ENCODE measurements at regions not wholly inside any gene's neighbourhood (a gene's known extent, or its start where the extent isn't known, plus 50 kb on each side); places are given as distances from the start of the nearest gene placed in this dataset.

DNA sequence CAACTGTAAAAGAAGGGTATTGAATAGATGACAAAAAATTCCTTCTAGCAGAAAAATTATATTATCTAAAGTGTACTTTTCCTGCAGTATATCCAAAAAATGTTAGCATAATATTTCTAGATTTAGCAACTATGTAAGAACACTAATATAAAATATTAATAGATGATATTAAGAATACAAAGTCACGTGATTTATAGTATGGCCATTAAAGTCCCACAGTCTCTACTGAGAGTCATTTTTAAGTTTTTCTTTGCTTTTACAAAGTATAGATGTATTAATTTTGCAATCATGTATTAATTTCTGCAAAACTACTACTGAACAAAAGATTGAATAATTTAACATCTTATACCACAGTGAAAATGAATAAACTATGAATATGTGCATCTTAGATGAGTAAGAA, 94.9 kb downstream of the ZWINT start:
- ChIA-PET RAD21 (ENCODE audit: unreplicated experiment) (no interaction called here), CTCF (no interaction called here), POLR2A (no interaction called here), SMC1A (ENCODE audit: uncharacterized antibody, unreplicated experiment) (no interaction called here)
- no peaks in the 10 kb centered on the region for H3K27me3 ChIP-seq (replicated peaks in 1 of 2; ENCODE audit: control insufficient read depth in 2 of 2, insufficient read depth in 2 of 2, low read length in 1 of 2)
- no peak overlapping the region for H3K4me3 ChIP-seq
- no peak for TF ChIP-seq LARP7 (IDR thresholded peaks at IDR 0.05)
- TF ChIP-seq, protein P1, sequence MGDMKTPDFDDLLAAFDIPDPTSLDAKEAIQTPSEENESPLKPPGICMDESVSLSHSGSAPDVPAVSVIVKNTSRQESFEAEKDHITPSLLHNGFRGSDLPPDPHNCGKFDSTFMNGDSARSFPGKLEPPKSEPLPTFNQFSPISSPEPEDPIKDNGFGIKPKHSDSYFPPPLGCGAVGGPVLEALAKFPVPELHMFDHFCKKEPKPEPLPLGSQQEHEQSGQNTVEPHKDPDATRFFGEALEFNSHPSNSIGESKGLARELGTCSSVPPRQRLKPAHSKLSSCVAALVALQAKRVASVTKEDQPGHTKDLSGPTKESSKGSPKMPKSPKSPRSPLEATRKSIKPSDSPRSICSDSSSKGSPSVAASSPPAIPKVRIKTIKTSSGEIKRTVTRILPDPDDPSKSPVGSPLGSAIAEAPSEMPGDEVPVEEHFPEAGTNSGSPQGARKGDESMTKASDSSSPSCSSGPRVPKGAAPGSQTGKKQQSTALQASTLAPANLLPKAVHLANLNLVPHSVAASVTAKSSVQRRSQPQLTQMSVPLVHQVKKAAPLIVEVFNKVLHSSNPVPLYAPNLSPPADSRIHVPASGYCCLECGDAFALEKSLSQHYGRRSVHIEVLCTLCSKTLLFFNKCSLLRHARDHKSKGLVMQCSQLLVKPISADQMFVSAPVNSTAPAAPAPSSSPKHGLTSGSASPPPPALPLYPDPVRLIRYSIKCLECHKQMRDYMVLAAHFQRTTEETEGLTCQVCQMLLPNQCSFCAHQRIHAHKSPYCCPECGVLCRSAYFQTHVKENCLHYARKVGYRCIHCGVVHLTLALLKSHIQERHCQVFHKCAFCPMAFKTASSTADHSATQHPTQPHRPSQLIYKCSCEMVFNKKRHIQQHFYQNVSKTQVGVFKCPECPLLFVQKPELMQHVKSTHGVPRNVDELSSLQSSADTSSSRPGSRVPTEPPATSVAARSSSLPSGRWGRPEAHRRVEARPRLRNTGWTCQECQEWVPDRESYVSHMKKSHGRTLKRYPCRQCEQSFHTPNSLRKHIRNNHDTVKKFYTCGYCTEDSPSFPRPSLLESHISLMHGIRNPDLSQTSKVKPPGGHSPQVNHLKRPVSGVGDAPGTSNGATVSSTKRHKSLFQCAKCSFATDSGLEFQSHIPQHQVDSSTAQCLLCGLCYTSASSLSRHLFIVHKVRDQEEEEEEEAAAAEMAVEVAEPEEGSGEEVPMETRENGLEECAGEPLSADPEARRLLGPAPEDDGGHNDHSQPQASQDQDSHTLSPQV (IDR thresholded peaks at IDR 0.05) = no peak
- TF ChIP-seq MTA3 (IDR thresholded peaks at IDR 0.05; ENCODE audit: borderline replicate concordance, low read length) = no peak
- no peak for TF ChIP-seq ZNF207 (IDR thresholded peaks at IDR 0.05; ENCODE audit: borderline replicate concordance)
- peak; percentile 36; the same call in 1 of the 2 replicates for TF ChIP-seq RAD51 (IDR thresholded peaks at IDR 0.05)
- intact Hi-C loops (cut with micrococcal nuclease; ENCODE audit: unreplicated experiment) = no loop called here
- no peaks in the 10 kb centered on the region for H3K79me2 ChIP-seq (ENCODE audit: control insufficient read depth, insufficient read depth, low read length)
- in situ Hi-C loops (cut with MboI) = no loop called here
- no peak overlapping the region for H2AFZ ChIP-seq (ENCODE audit: control insufficient read depth, low read depth, low read length)
- no peaks in the 10 kb centered on the region for H3K36me3 ChIP-seq (ENCODE audit: control insufficient read depth in 2 of 2, insufficient read depth in 2 of 2, low read length in 1 of 2)
- ATAC-seq = no peak
- no peak overlapping the region for H3K4me2 ChIP-seq (ENCODE audit: control insufficient read depth, insufficient read depth)
- no peaks in the 10 kb centered on the region for H3K9me3 ChIP-seq (replicated peaks; ENCODE audit: control insufficient read depth, insufficient read depth, low read length)
- no peak for FAIRE-seq
- no peak overlapping the region for H3K9ac ChIP-seq (ENCODE audit: control insufficient read depth, insufficient read depth, low read length)
- H4K20me1 ChIP-seq (ENCODE audit: control insufficient read depth, insufficient read depth) = no peaks in the 10 kb centered on the region
- WGBS (ENCODE audit: insufficient coverage, insufficient replicate concordance, low lambda C conversion rate, missing lambda C conversion rate) = 17% methylated on average over 1 of the region's 1 CpG
- no peak overlapping the region for H3K27ac ChIP-seq (ENCODE audit: control insufficient read depth, insufficient read depth)
- no peaks in the 10 kb centered on the region for H3K4me1 ChIP-seq (ENCODE audit: control insufficient read depth, insufficient read depth, low read length)
- DNase-seq (ENCODE audit: low read depth, low spot score) = no peak
- BruUV-seq (replicated peaks) = no TSS peak

DNA sequence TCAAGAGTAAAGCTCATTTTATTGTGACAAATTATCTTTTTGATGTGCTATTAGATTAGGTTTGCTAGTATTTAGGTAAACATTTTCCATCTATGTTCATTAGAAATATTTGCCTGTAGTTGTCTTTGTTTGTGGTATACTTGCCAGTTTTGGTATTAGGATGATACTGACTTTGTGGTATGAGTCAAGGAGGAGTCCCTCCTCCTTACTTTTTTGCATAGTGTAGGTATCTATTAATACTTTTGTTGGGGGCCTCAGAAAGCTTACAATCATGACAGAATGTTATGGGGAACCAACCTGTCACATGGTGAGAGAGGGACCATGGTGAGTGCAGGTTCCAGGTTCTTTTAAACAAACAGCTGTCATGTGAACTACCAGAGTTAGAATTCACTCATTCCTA, 102.1 kb downstream of the ZWINT start:
- ChIA-PET SMC1A (ENCODE audit: uncharacterized antibody, unreplicated experiment) (no interaction called here), RAD21 (ENCODE audit: unreplicated experiment) (no interaction called here), CTCF (no interaction called here), POLR2A (no interaction called here)
- Histone ChIP-seq H3K9ac (ENCODE audit: control insufficient read depth, insufficient read depth, low read length) (no peak overlapping the region), H3K4me2 (ENCODE audit: control insufficient read depth, insufficient read depth) (no peak overlapping the region), H4K20me1 (ENCODE audit: control insufficient read depth, insufficient read depth) (no peaks in the 10 kb centered on the region), H3K27ac (ENCODE audit: control insufficient read depth, insufficient read depth) (no peak overlapping the region), H3K36me3 (ENCODE audit: control insufficient read depth in 2 of 2, insufficient read depth in 2 of 2, low read length in 1 of 2) (no peaks in the 10 kb centered on the region), H3K79me2 (ENCODE audit: control insufficient read depth, insufficient read depth, low read length) (no peaks in the 10 kb centered on the region), H3K27me3 (replicated peaks in 1 of 2; ENCODE audit: control insufficient read depth in 2 of 2, insufficient read depth in 2 of 2, low read length in 1 of 2) (no peaks in the 10 kb centered on the region), H3K4me1 (ENCODE audit: control insufficient read depth, insufficient read depth, low read length) (no peaks in the 10 kb centered on the region), H3K9me3 (replicated peaks; ENCODE audit: control insufficient read depth, insufficient read depth, low read length) (no peaks in the 10 kb centered on the region), H3K4me3 (no peak overlapping the region), H2AFZ (ENCODE audit: control insufficient read depth, low read depth, low read length) (no peak overlapping the region)
- ATAC-seq (peak; percentile 41), DNase-seq (ENCODE audit: low read depth, low spot score) (no peak), FAIRE-seq (no peak)
- intact Hi-C loops (cut with micrococcal nuclease; ENCODE audit: unreplicated experiment) (no loop called here), in situ Hi-C loops (cut with MboI) (no loop called here)
- no TSS peak for BruUV-seq (replicated peaks)
- TF ChIP-seq, protein P2, sequence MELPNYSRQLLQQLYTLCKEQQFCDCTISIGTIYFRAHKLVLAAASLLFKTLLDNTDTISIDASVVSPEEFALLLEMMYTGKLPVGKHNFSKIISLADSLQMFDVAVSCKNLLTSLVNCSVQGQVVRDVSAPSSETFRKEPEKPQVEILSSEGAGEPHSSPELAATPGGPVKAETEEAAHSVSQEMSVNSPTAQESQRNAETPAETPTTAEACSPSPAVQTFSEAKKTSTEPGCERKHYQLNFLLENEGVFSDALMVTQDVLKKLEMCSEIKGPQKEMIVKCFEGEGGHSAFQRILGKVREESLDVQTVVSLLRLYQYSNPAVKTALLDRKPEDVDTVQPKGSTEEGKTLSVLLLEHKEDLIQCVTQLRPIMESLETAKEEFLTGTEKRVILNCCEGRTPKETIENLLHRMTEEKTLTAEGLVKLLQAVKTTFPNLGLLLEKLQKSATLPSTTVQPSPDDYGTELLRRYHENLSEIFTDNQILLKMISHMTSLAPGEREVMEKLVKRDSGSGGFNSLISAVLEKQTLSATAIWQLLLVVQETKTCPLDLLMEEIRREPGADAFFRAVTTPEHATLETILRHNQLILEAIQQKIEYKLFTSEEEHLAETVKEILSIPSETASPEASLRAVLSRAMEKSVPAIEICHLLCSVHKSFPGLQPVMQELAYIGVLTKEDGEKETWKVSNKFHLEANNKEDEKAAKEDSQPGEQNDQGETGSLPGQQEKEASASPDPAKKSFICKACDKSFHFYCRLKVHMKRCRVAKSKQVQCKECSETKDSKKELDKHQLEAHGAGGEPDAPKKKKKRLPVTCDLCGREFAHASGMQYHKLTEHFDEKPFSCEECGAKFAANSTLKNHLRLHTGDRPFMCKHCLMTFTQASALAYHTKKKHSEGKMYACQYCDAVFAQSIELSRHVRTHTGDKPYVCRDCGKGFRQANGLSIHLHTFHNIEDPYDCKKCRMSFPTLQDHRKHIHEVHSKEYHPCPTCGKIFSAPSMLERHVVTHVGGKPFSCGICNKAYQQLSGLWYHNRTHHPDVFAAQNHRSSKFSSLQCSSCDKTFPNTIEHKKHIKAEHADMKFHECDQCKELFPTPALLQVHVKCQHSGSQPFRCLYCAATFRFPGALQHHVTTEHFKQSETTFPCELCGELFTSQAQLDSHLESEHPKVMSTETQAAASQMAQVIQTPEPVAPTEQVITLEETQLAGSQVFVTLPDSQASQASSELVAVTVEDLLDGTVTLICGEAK (IDR thresholded peaks at IDR 0.05; ENCODE audit: borderline replicate concordance) = no peak
- no peak for TF ChIP-seq NR2C1 (IDR thresholded peaks at IDR 0.05)
- no peak for TF ChIP-seq NFIC (IDR thresholded peaks at IDR 0.05; ENCODE audit: low read depth, low read length)
